ENCODE measurements at regions not wholly inside any gene's neighbourhood (a gene's known extent, or its start where the extent isn't known, plus 50 kb on each side); places are given as distances from the start of the nearest gene placed in this dataset.

- Histone ChIP-seq H3K36me3 (ENCODE audit: insufficient read depth, low read length) (no peaks in the 10 kb centered on the region), H3K27ac (ENCODE audit: low read depth, low read length) (no peak overlapping the region), H3K9me3 (ENCODE audit: low read length) (no peaks in the 10 kb centered on the region), H3K4me1 (ENCODE audit: insufficient read depth, low read length) (no peaks in the 10 kb centered on the region), H3K4me3 (ENCODE audit: low read depth in 1 of 2, low read length in 2 of 2) (no peak overlapping the region), H3K9ac (ENCODE audit: low read length) (no peak overlapping the region), H3K27me3 (ENCODE audit: control insufficient read depth in 1 of 2, insufficient read depth in 2 of 2, low read length in 2 of 2) (no peaks in the 10 kb centered on the region)
Measured at GRCh38 chr2:195360242-195360641, 296.8 kb upstream of the SLC39A10 start.

- Histone ChIP-seq H3K36me3 (ENCODE audit: insufficient read depth, low read length) (no peaks in the 10 kb centered on the region), H3K9ac (ENCODE audit: low read length) (no peak overlapping the region), H3K27me3 (ENCODE audit: control insufficient read depth in 1 of 2, insufficient read depth in 2 of 2, low read length in 2 of 2) (no peaks in the 10 kb centered on the region), H3K4me1 (ENCODE audit: insufficient read depth, low read length) (no peaks in the 10 kb centered on the region), H3K9me3 (ENCODE audit: low read length) (no peaks in the 10 kb centered on the region), H3K4me3 (ENCODE audit: low read depth in 1 of 2, low read length in 2 of 2) (no peak overlapping the region), H3K27ac (ENCODE audit: low read depth, low read length) (no peak overlapping the region)
Measured at GRCh38 chr2:195359043-195359735, 297.8 kb upstream of the SLC39A10 start.

- H3K4me3 ChIP-seq (ENCODE audit: low read depth in 1 of 2, low read length in 2 of 2): no peak overlapping the region
- no peaks in the 10 kb centered on the region for H3K4me1 ChIP-seq (ENCODE audit: insufficient read depth, low read length)
- H3K36me3 ChIP-seq (ENCODE audit: insufficient read depth, low read length): no peaks in the 10 kb centered on the region
- no peak overlapping the region for H3K27ac ChIP-seq (ENCODE audit: low read depth, low read length)
- no peaks in the 10 kb centered on the region for H3K9me3 ChIP-seq (ENCODE audit: low read length)
- H3K27me3 ChIP-seq (ENCODE audit: control insufficient read depth in 1 of 2, insufficient read depth in 2 of 2, low read length in 2 of 2): no peaks in the 10 kb centered on the region
- no peak overlapping the region for H3K9ac ChIP-seq (ENCODE audit: low read length)
Measured at GRCh38 chr2:195356920-195357440, 300.0 kb upstream of the SLC39A10 start.

- Histone ChIP-seq H3K36me3 (ENCODE audit: insufficient read depth, low read length) (no peaks in the 10 kb centered on the region), H3K4me1 (ENCODE audit: insufficient read depth, low read length) (no peaks in the 10 kb centered on the region), H3K4me3 (ENCODE audit: low read depth in 1 of 2, low read length in 2 of 2) (no peak overlapping the region), H3K9ac (ENCODE audit: low read length) (no peak overlapping the region), H3K27ac (ENCODE audit: low read depth, low read length) (no peak overlapping the region), H3K27me3 (ENCODE audit: control insufficient read depth in 1 of 2, insufficient read depth in 2 of 2, low read length in 2 of 2) (no peaks in the 10 kb centered on the region), H3K9me3 (ENCODE audit: low read length) (no peaks in the 10 kb centered on the region)
Measured at GRCh38 chr2:195356026-195356425, 301.0 kb upstream of the SLC39A10 start.

GRCh38 chr2:195352581-195352980 lies 304.4 kb upstream of the SLC39A10 start:
- H3K27me3 ChIP-seq (ENCODE audit: control insufficient read depth in 1 of 2, insufficient read depth in 2 of 2, low read length in 2 of 2): no peaks in the 10 kb centered on the region
- no peak overlapping the region for H3K9ac ChIP-seq (ENCODE audit: low read length)
- no peaks in the 10 kb centered on the region for H3K9me3 ChIP-seq (ENCODE audit: low read length)
- H3K4me3 ChIP-seq (ENCODE audit: low read depth in 1 of 2, low read length in 2 of 2): no peak overlapping the region
- no peaks in the 10 kb centered on the region for H3K4me1 ChIP-seq (ENCODE audit: insufficient read depth, low read length)
- H3K27ac ChIP-seq (ENCODE audit: low read depth, low read length): no peak overlapping the region
- no peaks in the 10 kb centered on the region for H3K36me3 ChIP-seq (ENCODE audit: insufficient read depth, low read length)

GRCh38 chr2:195343942-195344530 lies 313.0 kb upstream of the SLC39A10 start:
- Histone ChIP-seq H3K9me3 (ENCODE audit: low read length) (no peaks in the 10 kb centered on the region), H3K27ac (ENCODE audit: low read depth, low read length) (no peak overlapping the region), H3K9ac (ENCODE audit: low read length) (no peak overlapping the region), H3K4me1 (ENCODE audit: insufficient read depth, low read length) (no peaks in the 10 kb centered on the region), H3K4me3 (ENCODE audit: low read depth in 1 of 2, low read length in 2 of 2) (no peak overlapping the region), H3K27me3 (ENCODE audit: control insufficient read depth in 1 of 2, insufficient read depth in 2 of 2, low read length in 2 of 2) (no peaks in the 10 kb centered on the region), H3K36me3 (ENCODE audit: insufficient read depth, low read length) (no peaks in the 10 kb centered on the region)

- Histone ChIP-seq H3K36me3 (ENCODE audit: insufficient read depth, low read length) (no peaks in the 10 kb centered on the region), H3K27me3 (ENCODE audit: control insufficient read depth in 1 of 2, insufficient read depth in 2 of 2, low read length in 2 of 2) (no peaks in the 10 kb centered on the region), H3K9ac (ENCODE audit: low read length) (no peak overlapping the region), H3K4me1 (ENCODE audit: insufficient read depth, low read length) (no peaks in the 10 kb centered on the region), H3K4me3 (ENCODE audit: low read depth in 1 of 2, low read length in 2 of 2) (no peak overlapping the region), H3K27ac (ENCODE audit: low read depth, low read length) (no peak overlapping the region), H3K9me3 (ENCODE audit: low read length) (no peaks in the 10 kb centered on the region)
Measured at GRCh38 chr2:195343540-195343939, 313.5 kb upstream of the SLC39A10 start.

- Histone ChIP-seq H3K9ac (ENCODE audit: low read length) (no peak overlapping the region), H3K4me3 (ENCODE audit: low read depth in 1 of 2, low read length in 2 of 2) (no peak overlapping the region), H3K36me3 (ENCODE audit: insufficient read depth, low read length) (no peaks in the 10 kb centered on the region), H3K9me3 (ENCODE audit: low read length) (no peaks in the 10 kb centered on the region), H3K27ac (ENCODE audit: low read depth, low read length) (no peak overlapping the region), H3K27me3 (ENCODE audit: control insufficient read depth in 1 of 2, insufficient read depth in 2 of 2, low read length in 2 of 2) (no peaks in the 10 kb centered on the region), H3K4me1 (ENCODE audit: insufficient read depth, low read length) (no peaks in the 10 kb centered on the region)
Measured at GRCh38 chr2:195342061-195342460, 315.0 kb upstream of the SLC39A10 start.

GRCh38 chr2:195338856-195339255 lies 318.2 kb upstream of the SLC39A10 start:
- Histone ChIP-seq H3K4me1 (ENCODE audit: insufficient read depth, low read length) (no peaks in the 10 kb centered on the region), H3K27ac (ENCODE audit: low read depth, low read length) (no peak overlapping the region), H3K9ac (ENCODE audit: low read length) (no peak overlapping the region), H3K27me3 (ENCODE audit: control insufficient read depth in 1 of 2, insufficient read depth in 2 of 2, low read length in 2 of 2) (no peaks in the 10 kb centered on the region), H3K36me3 (ENCODE audit: insufficient read depth, low read length) (no peaks in the 10 kb centered on the region), H3K9me3 (ENCODE audit: low read length) (no peaks in the 10 kb centered on the region), H3K4me3 (ENCODE audit: low read depth in 1 of 2, low read length in 2 of 2) (no peak overlapping the region)

GRCh38 chr2:195337597-195337996 lies 319.4 kb upstream of the SLC39A10 start:
- Histone ChIP-seq H3K4me1 (ENCODE audit: insufficient read depth, low read length) (no peaks in the 10 kb centered on the region), H3K27me3 (ENCODE audit: control insufficient read depth in 1 of 2, insufficient read depth in 2 of 2, low read length in 2 of 2) (no peaks in the 10 kb centered on the region), H3K36me3 (ENCODE audit: insufficient read depth, low read length) (no peaks in the 10 kb centered on the region), H3K27ac (ENCODE audit: low read depth, low read length) (no peak overlapping the region), H3K9me3 (ENCODE audit: low read length) (no peaks in the 10 kb centered on the region), H3K4me3 (ENCODE audit: low read depth in 1 of 2, low read length in 2 of 2) (no peak overlapping the region), H3K9ac (ENCODE audit: low read length) (no peak overlapping the region)

GRCh38 chr2:195333869-195334268 lies 323.2 kb upstream of the SLC39A10 start:
- Histone ChIP-seq H3K27ac (ENCODE audit: low read depth, low read length) (no peak overlapping the region), H3K9ac (ENCODE audit: low read length) (no peak overlapping the region), H3K36me3 (ENCODE audit: insufficient read depth, low read length) (no peaks in the 10 kb centered on the region), H3K4me1 (ENCODE audit: insufficient read depth, low read length) (no peaks in the 10 kb centered on the region), H3K4me3 (ENCODE audit: low read depth in 1 of 2, low read length in 2 of 2) (no peak overlapping the region), H3K9me3 (ENCODE audit: low read length) (no peaks in the 10 kb centered on the region), H3K27me3 (ENCODE audit: control insufficient read depth in 1 of 2, insufficient read depth in 2 of 2, low read length in 2 of 2) (no peaks in the 10 kb centered on the region)

GRCh38 chr2:195331966-195332365 lies 325.1 kb upstream of the SLC39A10 start:
- Histone ChIP-seq H3K27me3 (ENCODE audit: control insufficient read depth in 1 of 2, insufficient read depth in 2 of 2, low read length in 2 of 2) (no peaks in the 10 kb centered on the region), H3K36me3 (ENCODE audit: insufficient read depth, low read length) (no peaks in the 10 kb centered on the region), H3K4me3 (ENCODE audit: low read depth in 1 of 2, low read length in 2 of 2) (no peak overlapping the region), H3K9me3 (ENCODE audit: low read length) (no peaks in the 10 kb centered on the region), H3K9ac (ENCODE audit: low read length) (no peak overlapping the region), H3K27ac (ENCODE audit: low read depth, low read length) (no peak overlapping the region), H3K4me1 (ENCODE audit: insufficient read depth, low read length) (no peaks in the 10 kb centered on the region)

All from muscle layer of colon (tissue), 2 donors.